ENCODE measurements at regions not wholly inside any gene's neighbourhood (a gene's known extent, or its start where the extent isn't known, plus 50 kb on each side); places are given as distances from the start of the nearest gene placed in this dataset.

DNA sequence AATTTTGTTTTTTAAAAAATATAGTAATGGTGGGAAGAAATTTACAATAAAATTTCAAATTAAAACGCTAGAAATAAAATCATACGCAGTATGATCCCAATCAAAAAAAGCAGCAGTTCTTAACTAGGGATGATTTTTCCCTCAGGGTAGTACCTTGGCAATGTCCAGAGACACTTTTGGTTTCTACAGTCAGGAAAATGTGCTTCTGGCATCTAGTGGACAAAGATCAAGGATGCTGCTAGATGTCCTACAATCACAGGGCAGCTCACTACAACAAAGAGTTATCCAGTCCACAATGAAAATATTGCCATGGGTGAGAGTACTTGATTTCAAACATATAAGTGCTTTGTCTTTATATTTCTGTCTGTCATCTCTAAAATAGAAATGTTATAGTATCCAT, 400.2 kb upstream of the SGCD start:
- H3K4me1 ChIP-seq = no peaks in the 10 kb centered on the region
- H3K27ac ChIP-seq = no peak overlapping the region
- DNase-seq (ENCODE audit: low spot score in 2 of 2) = no peak
- no peaks in the 10 kb centered on the region for H3K36me3 ChIP-seq
- H3K27me3 ChIP-seq = no peaks in the 10 kb centered on the region
- intact Hi-C loops (cut with DNase I; ENCODE audit: low total_unique reads) = no loop called here
- TF ChIP-seq POLR2AphosphoS5 (IDR thresholded peaks at IDR 0.05) (no peak), POLR2A (IDR thresholded peaks at IDR 0.05) (no peak), CTCF (IDR thresholded peaks at IDR 0.05) (no peak)
- H3K9me3 ChIP-seq = no peaks in the 10 kb centered on the region
- H3K4me3 ChIP-seq = no peak overlapping the region

DNA sequence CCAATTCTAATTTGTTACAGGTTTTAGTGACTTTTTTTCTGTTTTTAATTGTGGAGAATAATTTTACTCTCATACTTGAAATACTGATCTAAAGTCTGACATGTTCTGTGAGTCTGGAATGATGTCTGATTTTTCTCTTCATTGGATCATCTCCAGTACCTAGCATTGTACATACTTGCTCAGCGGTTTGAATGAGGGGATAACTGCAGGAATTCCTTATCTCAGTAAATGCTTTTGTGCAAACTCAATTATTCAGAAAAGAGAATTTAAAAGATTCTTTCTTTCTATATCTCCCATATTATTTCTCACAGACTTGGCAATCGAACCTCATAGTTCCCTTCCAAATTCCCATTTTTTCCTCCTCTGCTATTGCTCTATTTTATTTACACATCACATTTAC, 397.9 kb upstream of the SGCD start:
- no peak for TF ChIP-seq POLR2A (IDR thresholded peaks at IDR 0.05)
- no peak for TF ChIP-seq CTCF (IDR thresholded peaks at IDR 0.05)
- no peak for TF ChIP-seq POLR2AphosphoS5 (IDR thresholded peaks at IDR 0.05)
- Histone ChIP-seq H3K27ac (no peak overlapping the region), H3K9me3 (no peaks in the 10 kb centered on the region), H3K4me1 (no peaks in the 10 kb centered on the region), H3K27me3 (no peaks in the 10 kb centered on the region), H3K36me3 (no peaks in the 10 kb centered on the region), H3K4me3 (no peak overlapping the region)
- DNase-seq (ENCODE audit: low spot score in 2 of 2) = no peak
- intact Hi-C loops (cut with DNase I; ENCODE audit: low total_unique reads) = no loop called here

GRCh38 chr5:155934964-155935363, 392.0 kb upstream of the SGCD start:
- no peaks in the 10 kb centered on the region for H3K27me3 ChIP-seq
- no peaks in the 10 kb centered on the region for H3K36me3 ChIP-seq
- intact Hi-C loops (cut with DNase I; ENCODE audit: low total_unique reads) = no loop called here
- TF ChIP-seq POLR2AphosphoS5 (IDR thresholded peaks at IDR 0.05) (no peak), CTCF (IDR thresholded peaks at IDR 0.05) (no peak), POLR2A (IDR thresholded peaks at IDR 0.05) (no peak)
- H3K4me1 ChIP-seq = no peaks in the 10 kb centered on the region
- H3K4me3 ChIP-seq = no peak overlapping the region
- H3K9me3 ChIP-seq = no peaks in the 10 kb centered on the region
- no peak for DNase-seq (ENCODE audit: low spot score in 2 of 2)
- H3K27ac ChIP-seq = no peak overlapping the region

GRCh38 chr5:155935723-155936122, 391.2 kb upstream of the SGCD start:
- intact Hi-C loops (cut with DNase I; ENCODE audit: low total_unique reads) = no loop called here
- Histone ChIP-seq H3K27me3 (no peaks in the 10 kb centered on the region), H3K36me3 (no peaks in the 10 kb centered on the region), H3K4me1 (no peaks in the 10 kb centered on the region), H3K9me3 (no peaks in the 10 kb centered on the region), H3K4me3 (no peak overlapping the region), H3K27ac (no peak overlapping the region)
- TF ChIP-seq POLR2A (IDR thresholded peaks at IDR 0.05) (no peak), POLR2AphosphoS5 (IDR thresholded peaks at IDR 0.05) (no peak), CTCF (IDR thresholded peaks at IDR 0.05) (no peak)
- no peak for DNase-seq (ENCODE audit: low spot score in 2 of 2)

- no peak overlapping the region for H3K27ac ChIP-seq
- no peaks in the 10 kb centered on the region for H3K9me3 ChIP-seq
- no peaks in the 10 kb centered on the region for H3K27me3 ChIP-seq
- H3K4me3 ChIP-seq = no peak overlapping the region
- no peaks in the 10 kb centered on the region for H3K36me3 ChIP-seq
- intact Hi-C loops (cut with DNase I; ENCODE audit: low total_unique reads) = no loop called here
- no peak for DNase-seq (ENCODE audit: low spot score in 2 of 2)
- no peak for TF ChIP-seq POLR2A (IDR thresholded peaks at IDR 0.05)
- no peak for TF ChIP-seq POLR2AphosphoS5 (IDR thresholded peaks at IDR 0.05)
- TF ChIP-seq CTCF (IDR thresholded peaks at IDR 0.05) = no peak
- no peaks in the 10 kb centered on the region for H3K4me1 ChIP-seq
Measured at GRCh38 chr5:155936520-155937406, 390.2 kb upstream of the SGCD start.
